HG03378 (cell line): ENCODE measurements at regions not wholly inside any gene's neighbourhood (a gene's known extent, or its start where the extent isn't known, plus 50 kb on each side); places are given as distances from the start of the nearest gene placed in this dataset.

ENCODE experiments used
- ATAC-seq: cut with Tn5 transposase; IDR thresholded peaks from one replicate; pipeline ENCODE4 v1.9.1; 2021; ENCODE audit warnings: mild to moderate bottlenecking, moderate library complexity; ENCODE audit not compliant: unreplicated experiment

DNA sequence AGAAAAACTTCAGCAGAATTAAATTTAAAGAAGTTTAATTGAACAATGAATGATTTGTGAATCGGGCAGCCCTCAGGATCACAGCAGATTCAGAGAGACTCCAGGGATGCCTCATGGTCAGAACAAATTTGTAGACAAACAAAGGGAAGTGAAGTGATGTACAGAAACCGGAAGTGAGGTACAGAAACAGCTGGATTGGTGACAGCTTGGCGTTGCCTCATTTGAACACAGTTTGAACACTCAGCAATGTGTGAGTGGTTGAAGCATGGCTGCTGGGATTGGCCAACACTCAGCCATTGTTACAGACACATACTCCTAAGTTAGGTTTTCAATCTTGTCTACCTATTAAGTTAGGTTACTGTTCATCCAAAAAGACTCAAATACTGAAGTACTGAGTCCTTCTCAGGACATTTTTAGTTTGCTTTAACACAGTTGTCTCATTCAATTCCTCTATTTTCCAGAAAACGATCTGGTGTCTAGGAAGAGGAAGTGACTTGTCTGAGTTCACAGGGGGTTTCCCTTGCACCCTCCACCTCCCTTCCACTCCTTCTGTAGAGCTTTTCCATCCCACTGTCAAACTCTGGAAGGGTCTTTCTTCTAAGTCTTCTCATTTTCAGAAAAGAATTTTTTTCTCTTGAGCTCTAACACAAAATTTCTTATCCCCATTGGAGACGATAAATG, 137.9 kb downstream of the SLC4A3 start:
- no peak for ATAC-seq

DNA sequence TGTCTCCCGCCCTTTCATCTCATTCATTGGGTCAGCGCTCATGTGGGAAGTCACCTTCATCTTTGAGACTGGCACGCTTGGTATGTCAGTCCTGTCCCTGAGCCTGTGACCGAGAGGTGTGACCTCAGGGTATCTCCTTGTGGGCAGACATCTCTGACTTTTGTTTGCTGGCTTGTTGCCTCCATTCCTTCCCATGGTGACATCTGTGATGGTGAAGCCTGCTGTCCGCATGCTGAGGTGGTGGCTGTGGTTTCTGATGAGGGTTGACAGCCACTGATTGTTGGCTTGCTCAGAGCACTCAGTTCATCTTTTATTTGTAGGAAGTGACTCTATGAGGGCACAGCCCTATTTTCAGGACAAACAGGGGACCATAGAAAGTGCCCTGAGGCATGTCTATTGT, 139.2 kb downstream of the SLC4A3 start:
- ATAC-seq = no peak

DNA sequence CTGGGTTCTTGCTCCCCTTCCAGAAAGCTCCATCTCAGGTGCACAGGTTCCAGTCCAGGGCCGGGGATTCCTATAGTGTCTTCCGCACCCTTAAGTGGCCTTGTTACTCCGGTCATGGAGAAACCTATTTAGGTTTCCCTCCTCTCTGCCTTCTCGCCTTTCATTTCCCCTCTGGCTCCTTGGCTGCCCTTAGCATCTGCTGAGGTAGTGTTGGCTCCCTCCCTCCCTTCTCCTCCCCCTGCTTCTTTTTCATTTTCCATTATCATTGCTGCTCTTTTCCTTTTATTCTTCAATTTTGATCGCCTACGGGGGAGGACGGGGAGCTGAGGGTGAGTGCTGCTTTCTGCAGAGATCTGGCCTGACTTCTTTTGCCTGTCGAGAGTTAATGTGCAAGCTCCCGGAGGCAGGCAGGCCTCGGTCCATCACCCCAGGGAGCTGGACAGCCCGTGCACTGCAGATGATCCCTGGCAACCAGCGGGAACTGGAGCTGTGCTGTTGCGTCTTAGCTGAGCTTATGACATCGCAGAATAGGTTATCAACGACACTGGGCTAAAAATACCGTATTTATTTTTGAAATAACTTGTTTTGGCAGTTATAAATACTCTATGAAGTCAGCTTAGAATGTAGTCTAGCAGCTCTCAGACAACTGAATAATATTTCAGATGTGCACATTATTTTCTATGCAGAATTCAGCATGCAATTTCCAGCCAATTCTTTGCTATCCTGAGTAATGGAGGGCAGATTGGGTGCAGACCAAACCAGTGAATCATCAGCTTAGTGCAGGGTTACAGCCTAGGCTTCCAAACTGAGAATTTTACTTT, 141.9 kb downstream of the SLC4A3 start:
- ATAC-seq = no peak

DNA sequence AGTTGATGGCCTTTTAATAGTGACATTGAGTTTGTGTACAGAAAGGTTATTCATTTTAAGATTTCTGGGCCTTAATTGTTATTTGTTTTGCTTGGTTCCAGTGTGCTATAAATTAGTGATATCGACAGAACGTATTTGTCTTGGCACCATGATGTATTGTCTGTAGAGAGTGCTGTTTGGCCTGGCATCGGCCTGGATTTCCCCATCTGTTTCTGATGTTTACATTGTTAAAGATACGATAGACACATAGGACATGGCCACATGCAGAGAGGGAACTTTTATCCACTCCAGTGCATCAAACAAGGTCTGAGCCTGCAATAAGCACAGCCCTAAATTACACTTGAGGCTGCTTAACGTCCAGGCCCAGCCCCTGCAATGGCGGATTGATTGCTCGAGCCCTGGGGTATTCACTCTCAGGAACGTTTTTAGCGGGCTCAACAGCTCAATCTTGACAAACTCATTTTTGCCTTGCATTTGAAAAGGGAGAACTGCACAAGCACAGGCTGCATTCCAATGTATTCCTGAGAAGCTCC, 144.7 kb downstream of the SLC4A3 start:
- ATAC-seq = no peak

DNA sequence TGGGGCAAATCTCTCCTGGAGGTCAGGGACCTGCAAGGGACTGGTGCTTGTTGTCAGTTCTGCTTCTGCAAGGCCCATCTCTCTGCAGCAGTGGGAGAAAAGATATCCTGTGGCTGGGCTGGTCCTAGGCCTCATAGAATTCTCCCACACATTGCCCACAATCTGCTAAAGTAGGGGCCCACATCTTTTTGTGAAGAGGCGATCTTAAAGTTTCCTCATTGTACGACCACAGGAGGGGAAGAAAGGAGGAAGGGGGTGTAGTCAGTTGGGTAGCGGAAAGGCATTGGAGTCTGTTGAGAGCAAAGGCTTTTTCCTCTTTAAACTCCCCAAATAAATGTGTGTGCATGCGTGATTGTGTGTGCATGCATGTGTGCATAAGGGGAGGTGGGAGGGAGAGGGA, 145.3 kb downstream of the SLC4A3 start:
- ATAC-seq = no peak

DNA sequence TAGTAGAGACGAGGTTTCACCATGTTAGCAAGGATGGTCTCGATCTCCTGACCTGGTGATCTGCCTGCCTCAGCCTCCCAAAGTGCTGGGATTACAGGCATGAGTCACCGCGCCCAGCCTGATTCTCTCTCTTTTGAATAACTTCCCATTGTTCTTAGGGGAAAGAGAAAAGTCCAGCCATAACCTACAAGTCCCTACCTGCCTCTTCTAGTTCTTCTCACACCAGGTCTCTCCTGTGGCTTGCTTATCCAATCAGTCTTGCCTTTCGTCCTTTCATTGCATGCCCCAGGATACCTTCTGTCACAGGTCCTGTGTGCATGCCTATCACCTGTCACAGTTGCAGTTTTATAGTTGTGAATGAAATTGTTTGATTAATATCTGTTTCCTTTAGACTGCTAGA, 148.1 kb downstream of the SLC4A3 start:
- no peak for ATAC-seq

DNA sequence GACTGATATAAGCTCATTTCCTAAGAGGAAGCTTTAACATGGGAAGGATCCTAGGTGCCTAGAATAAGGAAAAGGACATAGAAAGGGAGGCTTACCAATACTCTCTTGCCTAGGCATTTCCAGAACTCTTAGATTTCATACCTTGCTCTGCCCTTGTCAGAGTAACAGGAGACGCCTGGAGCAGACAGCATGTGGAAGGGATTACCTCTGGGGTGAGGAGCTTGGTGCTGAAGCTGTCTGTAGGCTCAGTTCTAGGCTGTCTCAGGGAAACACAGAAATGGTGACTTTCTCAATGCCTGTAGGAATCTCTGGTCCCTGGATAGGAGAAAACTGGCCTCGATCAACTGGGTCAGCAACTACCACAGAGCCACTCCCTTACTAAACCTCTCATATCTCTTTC, 150.0 kb downstream of the SLC4A3 start:
- ATAC-seq = no peak

DNA sequence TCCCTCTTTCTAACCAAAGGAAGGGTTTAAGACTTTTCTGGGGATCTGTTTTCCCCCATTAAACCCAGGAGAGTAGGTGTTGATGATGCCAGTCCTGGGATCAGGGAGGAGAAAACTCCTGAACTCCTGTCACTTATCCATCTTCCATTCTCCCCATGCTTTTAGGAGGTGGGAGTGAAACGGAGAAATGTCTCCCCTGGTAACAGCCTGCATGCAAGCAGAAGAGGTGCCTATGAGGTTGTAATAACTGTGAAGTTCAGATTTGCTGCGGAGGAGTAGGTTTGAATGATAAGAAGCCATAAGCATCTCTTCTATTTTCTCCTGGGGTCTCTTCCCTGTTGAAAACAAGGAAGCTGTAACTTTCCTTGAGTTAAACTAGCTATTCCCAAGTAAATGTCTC, 150.8 kb downstream of the SLC4A3 start:
- ATAC-seq = no peak

DNA sequence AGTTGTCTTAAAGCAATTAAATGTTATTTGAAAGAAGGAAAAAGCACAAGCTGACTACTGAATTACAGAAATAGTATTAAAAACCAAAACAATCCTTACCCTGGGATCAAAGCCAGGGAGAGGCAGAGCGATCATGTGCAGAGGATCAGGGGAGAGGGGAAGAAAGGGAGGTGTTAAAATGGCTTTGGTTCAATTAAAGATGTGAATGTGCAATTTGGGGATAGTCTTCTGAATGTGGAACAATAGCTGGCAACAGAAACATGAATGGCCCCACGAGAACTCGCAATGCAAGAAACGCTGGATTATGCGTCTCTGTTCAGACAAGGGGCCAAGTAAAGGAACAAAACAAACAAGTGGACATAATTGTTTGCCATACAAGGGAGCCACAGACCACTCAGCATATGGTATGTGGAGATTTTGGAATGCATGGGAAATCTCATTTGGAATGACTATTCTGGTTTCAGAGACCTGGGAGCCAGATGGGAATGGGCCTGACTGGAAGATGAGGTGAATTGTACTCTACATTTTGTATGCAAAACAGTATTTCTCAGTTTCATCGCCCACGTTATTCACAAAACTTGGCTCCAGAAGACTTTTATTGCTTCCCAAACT, 155.4 kb downstream of the SLC4A3 start:
- no peak for ATAC-seq

DNA sequence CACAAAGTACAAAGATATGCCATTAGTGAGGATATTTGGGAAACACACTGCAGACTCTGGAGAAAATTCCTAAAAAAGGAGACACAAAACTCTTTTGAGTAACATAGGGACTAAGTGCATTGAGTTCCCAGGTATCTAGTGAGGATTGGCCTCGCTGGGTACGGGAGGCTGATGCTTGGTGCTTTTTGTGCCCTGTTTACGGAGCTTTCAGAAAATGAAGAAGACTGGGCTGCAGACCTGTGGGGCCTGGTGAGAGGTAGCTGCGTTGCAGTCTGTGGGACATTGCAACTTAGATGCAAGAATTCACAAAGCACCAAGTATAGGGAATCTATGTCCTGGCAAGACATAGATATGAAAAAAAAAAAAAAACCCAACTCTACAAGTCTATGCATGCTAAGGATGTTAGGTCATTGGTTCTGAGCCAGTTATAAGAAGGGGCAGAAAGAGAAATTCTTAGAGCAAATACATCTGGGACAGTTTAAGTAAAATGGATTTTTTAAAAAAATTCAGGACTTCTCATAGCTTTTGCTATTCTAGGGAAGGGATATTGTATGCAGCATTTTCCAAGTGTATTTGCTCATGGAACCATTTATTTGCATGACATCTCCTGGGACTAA, 156.0 kb downstream of the SLC4A3 start:
- no peak for ATAC-seq

DNA sequence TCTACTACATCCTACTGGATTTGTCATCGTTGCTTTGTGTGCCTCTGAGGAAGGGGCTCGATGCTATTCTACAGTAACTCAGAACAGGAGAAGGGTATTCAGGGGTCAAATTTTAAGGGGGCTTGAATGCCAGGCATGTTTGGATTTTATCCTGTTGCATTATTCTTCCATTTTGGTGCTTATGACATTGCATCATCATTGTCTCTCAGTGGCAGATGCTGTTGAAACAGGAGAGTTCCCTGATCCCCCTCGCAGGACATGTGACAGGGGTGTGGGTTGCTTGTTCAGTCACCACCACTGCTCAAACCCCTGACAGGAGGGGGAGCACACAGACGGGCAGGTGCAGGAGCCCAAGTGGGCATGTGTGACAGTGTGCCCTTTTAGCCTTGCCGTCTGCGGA, 156.7 kb downstream of the SLC4A3 start:
- no peak for ATAC-seq

DNA sequence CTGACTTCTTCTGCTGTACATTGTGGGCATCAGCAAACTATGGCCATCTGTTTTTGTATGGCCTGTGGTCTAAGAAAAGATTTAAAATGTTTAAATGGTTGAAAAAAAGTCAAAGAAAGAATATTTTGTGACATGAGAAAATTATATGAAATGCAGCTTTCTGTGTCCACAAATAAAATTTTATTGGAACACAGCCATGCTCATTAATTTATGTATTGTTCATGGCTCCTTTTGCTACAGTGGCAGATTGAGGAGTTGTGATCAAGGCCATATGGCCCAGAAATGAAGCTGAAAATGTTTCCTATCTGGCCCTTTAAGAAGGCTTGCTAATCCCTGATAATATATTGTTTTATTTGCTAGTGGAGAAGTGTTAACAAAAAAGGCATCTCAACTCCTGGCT, 162.0 kb downstream of the SLC4A3 start:
- ATAC-seq = no peak

DNA sequence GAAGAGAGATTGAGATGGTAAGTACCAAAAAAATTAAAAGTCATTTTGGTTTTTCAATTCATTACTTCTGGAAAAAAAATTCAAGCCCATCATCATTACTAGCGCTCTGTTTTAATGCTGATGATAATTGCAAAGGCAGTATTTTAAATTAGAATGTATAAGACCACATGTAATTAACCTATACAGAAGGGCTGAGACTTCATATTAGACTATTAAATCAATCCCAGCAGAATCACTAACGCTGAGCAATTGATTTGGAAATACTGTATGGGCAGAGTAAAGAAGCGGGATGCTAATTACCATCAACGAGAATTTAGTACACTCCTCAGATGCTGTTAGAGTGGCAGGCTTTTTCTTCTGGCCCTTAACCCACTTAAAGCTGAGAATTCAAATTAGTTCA, 165.0 kb downstream of the SLC4A3 start:
- ATAC-seq = no peak

DNA sequence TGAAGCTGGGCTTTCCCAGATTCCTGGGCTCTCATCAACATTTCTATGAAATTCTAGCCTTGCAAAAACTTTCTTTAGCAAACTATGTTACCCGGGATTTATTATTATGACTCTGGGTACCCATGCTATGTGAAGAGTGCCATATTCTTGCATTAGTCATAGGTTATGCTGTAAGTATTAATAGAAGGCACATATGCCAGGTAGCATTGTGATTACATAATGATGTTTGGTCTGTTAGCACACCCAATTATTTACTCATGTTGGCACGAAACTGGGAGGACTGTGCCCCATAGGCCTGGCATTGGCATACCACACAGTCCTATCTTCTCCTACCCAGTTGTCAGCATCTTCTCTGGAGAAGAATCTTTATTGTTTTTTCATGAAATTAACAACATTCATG, 171.0 kb downstream of the SLC4A3 start:
- no peak for ATAC-seq

DNA sequence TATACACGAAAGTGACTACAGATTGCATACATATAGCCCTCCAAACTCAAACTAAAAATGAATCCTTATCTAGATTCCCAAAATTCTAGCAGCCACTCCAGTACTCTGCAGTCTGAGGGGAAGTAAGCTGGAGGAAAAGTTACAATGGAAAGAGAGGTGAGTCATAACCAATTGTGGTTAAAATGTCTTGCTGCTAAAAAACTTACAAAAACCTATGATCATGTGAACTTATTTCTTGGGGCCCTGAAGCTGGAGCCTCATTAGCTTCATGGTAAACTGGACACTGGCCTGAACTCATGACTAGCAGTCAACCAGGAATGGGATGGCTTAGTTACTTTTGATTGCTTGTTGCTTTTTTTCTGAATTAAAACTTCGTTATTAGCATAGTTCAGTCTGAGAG, 175.9 kb downstream of the SLC4A3 start:
- ATAC-seq = no peak

DNA sequence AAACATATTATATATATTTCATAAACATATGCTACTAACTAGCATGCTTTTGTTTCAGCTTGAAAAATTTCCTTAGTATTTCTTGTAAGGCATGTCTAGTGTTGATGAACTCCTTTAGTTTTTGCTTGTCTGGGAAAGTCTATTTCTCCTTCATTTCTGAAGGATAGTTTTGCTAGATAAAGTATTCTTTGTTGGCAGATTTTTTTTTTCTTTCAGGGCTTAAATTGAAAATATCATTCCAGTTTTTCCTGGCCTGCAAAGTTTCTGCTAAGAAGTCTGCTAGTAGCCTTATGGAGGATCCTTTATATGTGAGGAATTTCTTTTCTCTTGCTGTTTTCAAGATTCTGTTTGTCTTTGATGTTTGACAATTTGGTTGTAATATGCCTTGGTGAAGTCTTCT, 183.5 kb downstream of the SLC4A3 start:
- ATAC-seq = no peak

DNA sequence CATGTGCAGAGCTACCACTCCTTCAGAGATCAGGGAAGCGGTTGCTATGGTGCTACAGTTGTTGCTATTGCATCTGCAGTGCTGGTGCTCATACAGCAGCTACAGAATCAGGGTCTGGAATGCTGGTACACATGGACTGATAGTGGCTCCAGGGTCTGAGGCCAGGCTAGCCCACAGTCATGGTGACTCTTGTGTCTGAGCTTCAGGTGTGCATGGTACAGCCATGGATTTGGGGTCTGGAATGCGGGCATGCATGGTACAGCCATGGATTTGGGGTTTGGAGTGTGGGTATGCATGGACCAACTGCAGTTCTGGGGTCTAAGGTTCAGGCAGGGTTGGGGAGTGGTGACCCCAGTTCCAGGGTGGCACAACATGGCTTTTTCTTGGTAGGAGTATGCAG, 185.2 kb downstream of the SLC4A3 start:
- ATAC-seq = no peak

DNA sequence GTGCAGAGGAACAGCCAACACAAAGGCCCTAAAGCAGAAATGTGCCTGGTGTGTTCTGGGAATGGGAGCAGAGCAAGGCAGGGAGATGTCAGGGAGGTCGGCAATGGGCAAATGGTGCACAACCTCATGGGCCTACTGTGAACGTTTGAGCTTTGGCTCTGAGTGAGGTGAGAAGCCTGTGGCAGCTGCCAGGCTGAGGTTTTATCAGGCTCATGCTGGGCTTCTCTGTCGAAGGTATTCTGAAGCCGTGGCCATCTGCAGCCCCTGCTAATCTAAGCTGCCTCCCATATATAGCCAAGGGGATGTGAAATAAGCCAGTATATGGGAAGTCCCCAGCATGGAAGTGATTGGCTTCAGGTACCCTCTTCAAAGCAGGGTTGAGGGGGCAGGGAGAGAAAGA, 193.3 kb downstream of the SLC4A3 start:
- ATAC-seq = no peak

DNA sequence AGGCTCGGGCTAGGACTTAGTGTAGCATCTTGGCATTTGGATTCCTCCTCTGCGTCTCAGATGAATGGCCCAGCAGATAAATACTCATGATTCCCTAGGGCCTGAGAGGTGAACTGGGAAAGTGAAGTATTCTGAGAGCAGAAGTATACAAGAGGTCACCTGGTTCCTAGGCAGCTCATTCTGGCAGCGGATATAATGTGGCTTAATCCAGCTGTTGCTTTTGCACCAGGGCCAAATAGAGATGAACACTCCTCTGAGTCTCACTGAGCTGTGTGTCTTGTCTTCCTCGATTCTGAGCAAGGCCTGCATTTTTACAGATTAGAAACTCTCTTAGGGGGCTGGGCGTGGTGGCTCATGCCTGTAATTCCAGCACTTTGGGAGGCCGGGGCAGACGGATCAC, 196.1 kb downstream of the SLC4A3 start:
- ATAC-seq = no peak

DNA sequence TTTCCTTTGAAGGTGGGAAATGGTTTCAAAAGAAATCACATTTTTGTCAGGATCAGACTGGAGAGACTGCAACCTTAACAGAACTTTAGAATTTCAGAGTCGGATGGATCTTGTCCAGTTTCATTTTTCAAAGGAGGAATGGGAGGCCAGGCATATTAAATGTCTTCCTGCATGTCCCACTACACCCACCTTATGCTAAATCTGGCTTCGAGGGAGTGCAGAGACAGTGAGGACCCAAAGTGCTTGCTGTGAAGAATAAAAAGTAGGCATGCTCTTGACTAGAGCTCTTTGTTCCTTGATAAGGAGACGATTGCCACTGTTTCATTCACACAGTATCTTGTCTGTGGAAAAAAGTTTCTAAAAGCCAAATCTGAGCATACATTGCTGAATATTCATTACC, 197.6 kb downstream of the SLC4A3 start:
- ATAC-seq = no peak

DNA sequence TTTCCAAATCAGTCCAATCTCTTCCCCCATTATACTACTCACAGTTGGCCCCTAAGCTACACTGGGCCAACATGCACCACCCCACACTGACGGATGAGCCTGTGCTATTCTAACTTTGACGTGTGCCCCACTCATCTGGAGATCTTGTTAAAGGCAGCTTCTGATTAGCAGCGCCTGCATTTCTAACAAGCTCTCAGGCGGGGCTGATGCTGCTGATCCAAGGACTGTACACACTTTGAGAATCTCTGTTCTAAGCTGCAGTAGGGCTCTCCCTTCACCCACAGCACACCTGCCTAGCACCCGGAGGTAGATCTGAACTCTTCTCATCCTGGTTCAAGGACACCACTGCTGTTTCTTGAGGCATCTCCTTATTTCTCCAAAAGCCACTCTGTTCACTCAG, 200.7 kb downstream of the SLC4A3 start:
- no peak for ATAC-seq
